OCI-LY3 (cell line): ENCODE measurements at regions not wholly inside any gene's neighbourhood (a gene's known extent, or its start where the extent isn't known, plus 50 kb on each side); places are given as distances from the start of the nearest gene placed in this dataset.

Source experiments
- EZH2phosphoT487 ChIP-seq: fragments of 200-600 bp; shearing (Covaris generic); IDR thresholded peaks from 2 replicates; pipeline ENCODE4 v1.6.1; 2018; ENCODE audit warnings: antibody characterized with exemption, mixed run types, low read depth
- TF ChIP-seq, protein P1 (sequence below): fragments of 200-600, 300-600 bp; sonication (generic); IDR thresholded peaks from 2 replicates; pipeline ENCODE4 v1.5.1; 2014; ENCODE audit warnings: antibody characterized with exemption, low read length, low read depth

DNA sequence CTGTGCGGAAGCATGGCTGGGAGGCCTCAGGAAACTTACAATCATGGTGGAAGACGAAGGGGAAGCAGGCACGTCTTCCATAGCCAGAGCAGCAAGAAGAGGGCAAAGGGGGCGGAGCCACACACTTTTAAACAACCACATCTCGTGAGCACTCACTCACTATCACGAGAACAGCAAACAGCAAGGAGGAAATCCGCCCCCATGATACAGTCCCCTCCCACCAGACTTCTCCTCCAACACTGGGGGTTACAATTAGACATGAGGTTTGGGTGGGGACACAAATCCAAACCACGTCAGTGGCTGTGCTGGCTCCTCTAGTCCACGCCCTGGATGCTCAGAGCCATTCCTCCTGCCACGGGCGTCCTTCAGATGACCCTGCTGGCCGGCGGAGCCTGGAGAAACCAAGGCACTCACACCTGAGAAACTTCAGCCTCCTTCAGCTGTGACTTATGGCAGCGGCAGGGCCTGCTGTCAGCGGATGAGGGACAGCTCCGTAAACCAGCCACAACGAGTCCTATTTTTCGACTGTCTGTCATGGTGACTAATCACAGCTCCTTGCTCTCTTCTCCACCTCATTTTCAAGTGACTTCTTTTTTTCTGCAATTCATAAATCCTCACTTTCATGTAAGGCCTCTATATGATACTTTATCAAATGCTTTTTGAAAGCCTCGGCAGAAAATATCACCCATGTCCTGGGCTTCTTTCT, 167.9 kb upstream of the PFKP start:
- TF ChIP-seq, protein P1, sequence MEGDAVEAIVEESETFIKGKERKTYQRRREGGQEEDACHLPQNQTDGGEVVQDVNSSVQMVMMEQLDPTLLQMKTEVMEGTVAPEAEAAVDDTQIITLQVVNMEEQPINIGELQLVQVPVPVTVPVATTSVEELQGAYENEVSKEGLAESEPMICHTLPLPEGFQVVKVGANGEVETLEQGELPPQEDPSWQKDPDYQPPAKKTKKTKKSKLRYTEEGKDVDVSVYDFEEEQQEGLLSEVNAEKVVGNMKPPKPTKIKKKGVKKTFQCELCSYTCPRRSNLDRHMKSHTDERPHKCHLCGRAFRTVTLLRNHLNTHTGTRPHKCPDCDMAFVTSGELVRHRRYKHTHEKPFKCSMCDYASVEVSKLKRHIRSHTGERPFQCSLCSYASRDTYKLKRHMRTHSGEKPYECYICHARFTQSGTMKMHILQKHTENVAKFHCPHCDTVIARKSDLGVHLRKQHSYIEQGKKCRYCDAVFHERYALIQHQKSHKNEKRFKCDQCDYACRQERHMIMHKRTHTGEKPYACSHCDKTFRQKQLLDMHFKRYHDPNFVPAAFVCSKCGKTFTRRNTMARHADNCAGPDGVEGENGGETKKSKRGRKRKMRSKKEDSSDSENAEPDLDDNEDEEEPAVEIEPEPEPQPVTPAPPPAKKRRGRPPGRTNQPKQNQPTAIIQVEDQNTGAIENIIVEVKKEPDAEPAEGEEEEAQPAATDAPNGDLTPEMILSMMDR, result no peak
- no peak for TF ChIP-seq EZH2phosphoT487
